ENCODE measurements at regions not wholly inside any gene's neighbourhood (a gene's known extent, or its start where the extent isn't known, plus 50 kb on each side); places are given as distances from the start of the nearest gene placed in this dataset.

DNA sequence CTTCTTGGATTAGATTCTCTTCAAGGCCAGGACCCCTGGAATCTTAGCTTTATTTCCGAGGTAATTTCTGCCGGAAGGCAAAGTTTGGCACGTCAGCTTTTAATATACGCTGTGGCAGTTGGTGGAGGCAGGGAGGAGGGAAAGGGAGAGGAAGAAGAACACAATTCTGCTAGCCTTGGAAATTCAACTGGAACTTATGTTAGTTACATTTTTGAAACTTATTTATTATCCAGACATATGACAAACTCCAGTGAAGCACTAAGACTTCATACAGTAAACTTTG is 100.1 kb upstream of the TSC22D2 start:
- ATAC-seq (no peak), DNase-seq (no peak)
- intact Hi-C loops (cut with DNase I, micrococcal nuclease) = no loop called here

GRCh38 chr3:150307311-150308036 is 100.6 kb upstream of the TSC22D2 start:
- DNase-seq (no peak), ATAC-seq (peak; percentile 34)
- intact Hi-C loops (cut with DNase I, micrococcal nuclease) = no loop called here

DNA sequence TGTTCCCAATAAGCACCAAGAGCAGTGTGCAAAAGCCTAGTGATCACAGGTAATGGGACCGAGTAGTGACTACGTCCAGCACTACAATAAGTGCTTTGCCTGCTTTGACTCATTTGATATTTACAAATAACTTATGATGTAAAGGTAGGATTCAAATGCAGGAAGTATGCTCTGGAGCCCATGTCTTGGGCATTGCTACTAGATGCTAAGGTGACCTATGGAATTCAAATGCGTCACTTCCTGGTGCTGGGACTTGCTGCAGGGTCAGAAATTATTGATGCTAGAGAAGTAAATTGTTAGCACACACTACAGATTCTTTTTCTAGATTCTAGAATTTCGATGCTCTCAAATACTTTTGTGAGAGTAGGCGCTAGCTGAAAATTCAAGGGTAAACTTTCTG is 101.2 kb upstream of the TSC22D2 start:
- ATAC-seq = peak; percentile 45
- no peak for DNase-seq
- intact Hi-C loops (cut with DNase I, micrococcal nuclease) = no loop called here

DNA sequence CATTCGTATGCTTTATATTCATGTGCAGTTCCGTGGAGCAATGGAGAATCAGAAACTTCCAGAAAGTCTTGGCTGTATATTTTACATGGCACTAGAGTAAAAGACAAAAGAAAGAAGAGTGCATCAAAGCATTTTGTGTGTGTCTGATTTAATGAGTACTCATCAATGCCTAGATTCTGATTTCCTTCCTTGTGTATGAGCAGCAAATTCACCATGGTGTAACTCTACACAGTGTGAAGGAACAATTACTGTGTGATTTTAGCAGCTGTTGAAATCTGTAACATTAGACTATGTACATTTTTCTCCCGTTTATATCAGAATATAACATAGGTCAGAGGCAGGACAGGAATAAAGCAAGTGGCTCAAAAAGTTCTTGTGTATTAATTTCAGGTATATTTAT is 102.0 kb upstream of the TSC22D2 start:
- ATAC-seq (no peak), DNase-seq (no peak)
- intact Hi-C loops (cut with DNase I, micrococcal nuclease) = no loop called here

DNA sequence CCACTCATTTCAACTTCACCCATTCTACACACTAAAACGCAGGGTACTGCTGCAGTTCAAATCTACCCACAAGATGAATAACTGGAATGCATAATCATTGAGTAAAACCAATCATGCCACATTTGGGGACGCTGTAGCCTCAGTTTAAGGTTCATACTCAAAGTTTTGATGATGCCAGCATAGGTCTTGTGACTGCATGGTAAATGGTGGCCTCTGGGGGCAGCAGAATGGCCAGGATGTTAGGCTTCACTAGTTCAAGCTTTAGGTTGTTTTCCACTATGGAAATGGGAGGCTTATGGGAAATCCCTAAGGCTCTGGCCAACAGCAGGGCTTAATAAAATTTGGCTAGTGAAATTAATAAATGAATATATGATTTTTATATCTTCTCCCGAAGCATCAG is 104.3 kb upstream of the TSC22D2 start:
- intact Hi-C loops (cut with DNase I, micrococcal nuclease) = no loop called here
- DNase-seq = no peak
- no peak for ATAC-seq

DNA sequence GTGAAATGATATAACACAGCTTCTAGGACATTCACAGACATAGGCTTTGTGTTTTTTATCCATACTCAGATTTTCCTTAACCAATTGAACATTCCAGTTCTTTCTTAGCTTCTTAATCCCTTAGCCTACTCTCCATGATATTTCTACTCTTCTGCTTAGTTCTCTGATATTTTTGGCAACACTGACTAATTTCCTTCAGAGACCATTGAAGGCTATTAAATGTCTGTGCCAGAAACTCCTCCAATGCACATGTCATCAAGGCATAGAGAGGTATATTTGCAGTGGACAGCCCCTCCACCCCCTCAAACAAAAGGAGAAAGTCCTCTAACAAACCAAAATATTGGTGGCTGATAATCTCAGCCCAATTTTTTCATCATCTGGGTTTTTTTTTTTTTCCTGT is 105.9 kb upstream of the TSC22D2 start:
- DNase-seq (no peak), ATAC-seq (no peak)
- intact Hi-C loops (cut with DNase I, micrococcal nuclease) = no loop called here

- ATAC-seq = peak; percentile 75
- DNase-seq = no peak
- intact Hi-C loops (cut with DNase I, micrococcal nuclease) = no loop called here
Observed at GRCh38 chr3:150300852-150301517, 107.1 kb upstream of the TSC22D2 start.

GRCh38 chr3:150300388-150300787 is 107.7 kb upstream of the TSC22D2 start:
- DNase-seq = no peak
- intact Hi-C loops (cut with DNase I, micrococcal nuclease) = no loop called here
- peak; percentile 34 for ATAC-seq

DNA sequence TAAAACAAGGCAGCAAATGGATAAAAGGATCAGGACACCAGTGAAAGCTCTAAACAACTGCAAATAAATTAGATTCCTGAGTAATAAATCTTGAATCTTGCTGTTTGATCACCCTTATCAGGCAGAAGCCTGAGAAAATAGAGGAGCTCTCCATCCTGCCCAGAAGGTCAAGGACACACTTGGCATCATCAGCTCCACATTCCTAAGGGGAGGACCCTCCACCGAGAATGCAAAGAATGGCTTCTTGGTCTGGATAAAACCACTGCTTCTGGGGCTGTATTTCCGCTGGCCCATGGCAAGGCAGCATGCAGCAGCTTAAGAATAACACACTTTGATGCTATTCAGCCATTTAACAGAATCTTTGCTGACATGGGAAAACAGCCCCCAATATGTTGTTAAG is 108.9 kb upstream of the TSC22D2 start:
- DNase-seq = no peak
- no peak for ATAC-seq
- intact Hi-C loops (cut with DNase I, micrococcal nuclease) = no loop called here

DNA sequence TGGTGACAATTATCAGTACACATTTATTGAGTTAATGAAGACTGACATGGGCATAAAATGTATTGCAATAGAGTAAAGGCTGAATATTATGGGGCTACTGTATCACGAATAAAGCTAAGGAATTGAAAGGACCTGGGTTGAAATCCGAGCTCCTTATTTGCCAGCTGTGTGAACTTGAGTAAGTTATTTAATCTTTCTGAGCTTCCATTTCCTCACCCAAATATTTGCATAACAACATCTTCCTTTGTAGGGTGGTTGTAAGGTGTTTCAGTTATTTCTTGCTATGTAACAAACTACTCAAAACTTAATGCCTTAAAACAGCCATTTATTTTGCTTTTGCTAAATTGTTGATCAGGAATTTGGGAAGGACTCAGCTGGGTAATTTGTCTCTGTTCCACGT is 111.1 kb upstream of the TSC22D2 start:
- intact Hi-C loops (cut with DNase I, micrococcal nuclease) = no loop called here
- ATAC-seq = no peak
- no peak for DNase-seq

- ATAC-seq (peak; percentile 91), DNase-seq (no peak)
- intact Hi-C loops (cut with DNase I, micrococcal nuclease) = no loop called here
Observed at GRCh38 chr3:150296123-150296735, 111.9 kb upstream of the TSC22D2 start.

GRCh38 chr3:150293401-150294001 is 114.6 kb upstream of the TSC22D2 start:
- no peak for DNase-seq
- intact Hi-C loops (cut with DNase I, micrococcal nuclease) = no loop called here
- ATAC-seq = no peak

- no peak for ATAC-seq
- DNase-seq = no peak
- intact Hi-C loops (cut with DNase I, micrococcal nuclease) = no loop called here
Observed at GRCh38 chr3:150292891-150293290, 115.2 kb upstream of the TSC22D2 start.

- intact Hi-C loops (cut with DNase I, micrococcal nuclease) = no loop called here
- ATAC-seq (no peak), DNase-seq (no peak)
Observed at GRCh38 chr3:150291515-150291914, 116.6 kb upstream of the TSC22D2 start.

GRCh38 chr3:150286390-150287147 is 121.5 kb upstream of the TSC22D2 start:
- ATAC-seq (peak; percentile 96), DNase-seq (no peak)
- intact Hi-C loops (cut with DNase I, micrococcal nuclease) = loop anchor here in 1 of 2 donors (10.0 kb wide), 1 partner anchor 208 kb away; no protein-coding TSS in a partner anchor

GRCh38 chr3:150285601-150286000 is 122.5 kb upstream of the TSC22D2 start:
- no peak for DNase-seq
- intact Hi-C loops (cut with DNase I, micrococcal nuclease) = loop anchor here in 1 of 2 donors (10.0 kb wide), 1 partner anchor 209 kb away; no protein-coding TSS in a partner anchor
- ATAC-seq = no peak

DNA sequence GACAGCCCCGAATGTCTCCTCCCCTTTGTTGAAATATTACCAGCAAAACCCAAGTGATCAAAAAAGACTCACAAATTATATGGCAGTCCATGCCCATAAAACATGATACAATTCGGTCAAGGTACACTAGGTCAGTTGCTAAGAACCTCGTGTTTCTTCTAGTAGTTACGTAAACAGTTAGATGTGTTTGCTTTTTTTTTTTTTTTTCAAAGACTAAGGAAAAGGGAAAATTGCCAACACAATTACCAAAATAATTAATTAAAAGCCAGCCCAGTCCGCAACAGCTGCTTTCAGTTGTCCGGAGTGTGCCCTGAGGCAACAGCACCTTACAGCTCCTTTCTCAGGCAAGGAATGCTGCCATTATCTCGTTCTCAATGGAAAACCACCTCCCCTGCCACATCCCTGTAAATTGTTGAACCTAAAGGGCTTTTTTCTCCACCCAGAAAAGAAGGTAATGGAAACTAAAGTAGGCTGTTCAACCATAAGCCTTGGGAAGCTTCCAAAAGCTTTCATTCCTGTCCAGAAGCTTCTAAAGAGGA is 129.2 kb upstream of the TSC22D2 start:
- peak; percentile 95 for ATAC-seq
- intact Hi-C loops (cut with DNase I, micrococcal nuclease) = no loop called here
- peak in 1 of 2 donors; percentile 35 for DNase-seq

DNA sequence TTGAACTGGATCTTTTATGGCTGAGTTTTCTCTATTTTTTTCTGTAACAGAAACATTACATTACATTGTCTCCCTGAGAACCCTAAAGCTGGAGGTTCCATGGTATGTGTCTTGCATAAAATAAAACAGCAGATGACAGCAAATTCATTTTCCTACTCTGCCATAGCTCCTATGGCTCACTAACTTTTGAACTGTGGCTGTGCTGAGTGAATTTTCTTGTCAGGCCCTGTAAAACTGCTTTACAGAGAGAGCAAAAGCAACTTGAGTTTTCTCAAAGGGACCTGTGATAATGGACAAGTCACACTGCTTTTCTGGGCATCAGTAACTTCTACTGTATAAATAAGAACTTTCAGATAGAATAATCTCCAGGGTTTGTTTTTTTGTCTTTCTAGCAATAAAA is 129.9 kb upstream of the TSC22D2 start:
- ATAC-seq = peak; percentile 38
- no peak for DNase-seq
- intact Hi-C loops (cut with DNase I, micrococcal nuclease) = no loop called here

- intact Hi-C loops (cut with DNase I, micrococcal nuclease) = no loop called here
- peak; percentile 50 for ATAC-seq
- no peak for DNase-seq
Observed at GRCh38 chr3:150277444-150277843, 130.7 kb upstream of the TSC22D2 start.
